MM.1S (cell line): ENCODE measurements at regions not wholly inside any gene's neighbourhood (a gene's known extent, or its start where the extent isn't known, plus 50 kb on each side); places are given as distances from the start of the nearest gene placed in this dataset.

Experiments used
- CTCF ChIP-seq: fragments of 300-600 bp; sonication (generic); IDR thresholded peaks from 2 replicates; pipeline ENCODE4 v1.5.1; 2016; ENCODE audit warnings: antibody characterized with exemption, low read length, mixed read lengths
- EZH2 ChIP-seq: fragments of 300-600 bp; sonication (generic); optimal IDR thresholded peaks from 2 replicates; pipeline ENCODE3; 2017; ENCODE audit warnings: low read depth, mild to moderate bottlenecking, antibody characterized with exemption, low read length, mixed read lengths
- EZH2phosphoT487 ChIP-seq: fragments of 300-600 bp; sonication (generic); IDR thresholded peaks from 2 replicates; pipeline ENCODE4 v1.6.1; 2018; ENCODE audit warnings: antibody characterized with exemption, low read length

GRCh38 chr14:84453307-84453950 is 1076.5 kb upstream of the FLRT2 start:
- TF ChIP-seq CTCF = no peak
- no peak for TF ChIP-seq EZH2
- no peak for TF ChIP-seq EZH2phosphoT487
